Caco-2 (cell line): ENCODE measurements at regions not wholly inside any gene's neighbourhood (a gene's known extent, or its start where the extent isn't known, plus 50 kb on each side); places are given as distances from the start of the nearest gene placed in this dataset.

Source experiments
- BruUV-seq: library from RNA; stranded (reverse); fragments of 400-500 nt; replicated peaks from 2 replicates; lab custom pipeline; 2021; lab: Mats Ljungman, UMichigan
- CTCF ChIA-PET: fragments of 300-600 bp; sonication (Branson Sonifier 250); formaldehyde crosslinking; loops from one replicate; lab custom pipeline; 2022; ENCODE audit warnings: antibody characterized with exemption; lab: Charles Lee
- POLR2A ChIA-PET: fragments of 300-600 bp; sonication (Branson Sonifier 250); formaldehyde crosslinking; loops from one replicate; lab custom pipeline; 2022; ENCODE audit warnings: antibody characterized with exemption; lab: Charles Lee
- DNase-seq, 2 experiments: peaks; one replicate each; pipeline versions ENCODE4 v3.0.0 to v3.0.0-alpha.2; 2020 to 2022
- H3K27me3 ChIP-seq: replicated peaks from 2 replicates; pipeline ENCODE4 v1.6.0; 2011; ENCODE audit warnings: low read length; ENCODE audit not compliant: control insufficient read depth, insufficient read depth
- H3K36me3 ChIP-seq: 2 replicates; pipeline ENCODE4 v1.5.1; 2011; ENCODE audit warnings: low read length; ENCODE audit not compliant: control insufficient read depth, insufficient read depth
- H3K4me1 ChIP-seq: fragments of 250-450 bp; sonication (Bioruptor Pico); 2 replicates; pipeline ENCODE4 v1.5.1; 2020; ENCODE audit warnings: mild to moderate bottlenecking
- H3K4me3 ChIP-seq: 2 replicates; pipeline ENCODE4 v1.5.1; 2011; ENCODE audit warnings: low read depth, mild to moderate bottlenecking, control low read depth, low read length
- H3K9me3 ChIP-seq: fragments of 250-450 bp; sonication (Bioruptor Pico); 2 replicates; pipeline ENCODE4 v1.5.1; 2020; ENCODE audit warnings: mild to moderate bottlenecking, moderate library complexity
- H3K27ac Mint-ChIP-seq: one replicate; pipeline ENCODE4 v1.8.0; 2022; ENCODE audit warnings: mixed read lengths; ENCODE audit not compliant: unreplicated experiment
- H3K27me3 Mint-ChIP-seq: one replicate; pipeline ENCODE4 v1.8.0; 2022; ENCODE audit warnings: mixed read lengths; ENCODE audit not compliant: insufficient read depth, unreplicated experiment
- H3K36me3 Mint-ChIP-seq: one replicate; pipeline ENCODE4 v1.8.0; 2022; ENCODE audit warnings: mild to moderate bottlenecking, mixed read lengths; ENCODE audit not compliant: insufficient read depth, unreplicated experiment
- H3K4me1 Mint-ChIP-seq: one replicate; pipeline ENCODE4 v1.8.0; 2022; ENCODE audit warnings: low read depth, mixed read lengths; ENCODE audit not compliant: unreplicated experiment
- H3K4me3 Mint-ChIP-seq: one replicate; pipeline ENCODE4 v1.8.0; 2022; ENCODE audit warnings: mild to moderate bottlenecking, moderate library complexity, mixed read lengths; ENCODE audit not compliant: unreplicated experiment
- H3K9me3 Mint-ChIP-seq: one replicate; pipeline ENCODE4 v1.8.0; 2022; ENCODE audit warnings: mixed read lengths; ENCODE audit not compliant: unreplicated experiment
- intact Hi-C: fragments of 100-400 bp; cut with micrococcal nuclease; formaldehyde crosslinking; loops from one replicate; pipeline ENCODE4 v1.10.0; 2022; ENCODE audit not compliant: unreplicated experiment
- TF ChIP-seq, protein P1 (sequence below), 2 experiments: fragments of 200-600 bp in 1 of 2; IDR thresholded peaks; 1 replicate in 1 of 2; 2 replicates in 1 of 2; pipeline versions ENCODE4 v1.5.1 to v1.8.0; 2011 to 2022; ENCODE audit warnings: antibody characterized with exemption in 1 of 2, control low read depth in 1 of 2, inconsistent platforms in 1 of 2, low read depth in 1 of 2, low read length in 1 of 2, mild to moderate bottlenecking in 1 of 2, moderate library complexity in 1 of 2; ENCODE audit not compliant: insufficient read depth in 1 of 2, severe bottlenecking in 1 of 2, unreplicated experiment in 1 of 2

DNA sequence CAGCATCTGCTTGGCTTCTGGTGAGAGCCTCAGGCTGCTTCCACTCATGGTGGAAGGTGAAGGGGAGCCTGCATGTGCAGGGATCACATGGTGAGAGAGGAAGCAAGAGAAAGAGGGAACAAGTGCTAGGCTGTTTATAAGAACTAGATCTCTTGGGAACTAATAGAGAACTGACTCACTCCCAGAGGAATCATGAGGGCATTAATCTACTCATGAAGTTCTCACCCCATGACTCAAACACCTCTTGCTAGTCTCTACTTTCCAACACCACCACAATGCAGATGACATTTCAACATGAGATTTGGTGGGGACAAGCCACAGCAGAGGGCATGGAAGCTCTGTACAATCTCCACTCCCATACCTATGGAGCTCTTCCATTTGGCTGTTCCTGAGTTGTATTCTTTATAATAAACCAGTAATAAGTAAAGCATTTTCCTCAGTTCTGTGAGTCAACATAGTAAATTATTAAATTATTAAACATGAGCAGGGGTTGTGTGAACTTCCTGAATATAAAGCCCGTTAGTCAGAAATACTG lies 524.1 kb upstream of the NRSN1 start:
- H3K36me3 ChIP-seq = no peaks in the 10 kb centered on the region
- POLR2A ChIA-PET = no interaction called here
- TF ChIP-seq, protein P1, sequence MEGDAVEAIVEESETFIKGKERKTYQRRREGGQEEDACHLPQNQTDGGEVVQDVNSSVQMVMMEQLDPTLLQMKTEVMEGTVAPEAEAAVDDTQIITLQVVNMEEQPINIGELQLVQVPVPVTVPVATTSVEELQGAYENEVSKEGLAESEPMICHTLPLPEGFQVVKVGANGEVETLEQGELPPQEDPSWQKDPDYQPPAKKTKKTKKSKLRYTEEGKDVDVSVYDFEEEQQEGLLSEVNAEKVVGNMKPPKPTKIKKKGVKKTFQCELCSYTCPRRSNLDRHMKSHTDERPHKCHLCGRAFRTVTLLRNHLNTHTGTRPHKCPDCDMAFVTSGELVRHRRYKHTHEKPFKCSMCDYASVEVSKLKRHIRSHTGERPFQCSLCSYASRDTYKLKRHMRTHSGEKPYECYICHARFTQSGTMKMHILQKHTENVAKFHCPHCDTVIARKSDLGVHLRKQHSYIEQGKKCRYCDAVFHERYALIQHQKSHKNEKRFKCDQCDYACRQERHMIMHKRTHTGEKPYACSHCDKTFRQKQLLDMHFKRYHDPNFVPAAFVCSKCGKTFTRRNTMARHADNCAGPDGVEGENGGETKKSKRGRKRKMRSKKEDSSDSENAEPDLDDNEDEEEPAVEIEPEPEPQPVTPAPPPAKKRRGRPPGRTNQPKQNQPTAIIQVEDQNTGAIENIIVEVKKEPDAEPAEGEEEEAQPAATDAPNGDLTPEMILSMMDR (IDR thresholded peaks at IDR 0.05; ENCODE audit: insufficient read depth in 1 of 2, low read depth in 1 of 2, low read length in 1 of 2, severe bottlenecking in 1 of 2, unreplicated experiment in 1 of 2) = no peak
- Mint-ChIP-seq H3K27ac (no peak overlapping the region), H3K4me3 (no peak overlapping the region), H3K4me1 (no peaks in the 10 kb centered on the region), H3K27me3 (peaks cover 5% of the 10 kb centered on the region), H3K36me3 (no peaks in the 10 kb centered on the region), H3K9me3 (no peaks in the 10 kb centered on the region)
- no peaks in the 10 kb centered on the region for H3K27me3 ChIP-seq
- no TSS peak for BruUV-seq
- DNase-seq = no peak
- intact Hi-C loops = no loop called here
- no peaks in the 10 kb centered on the region for H3K4me1 ChIP-seq
- no peak overlapping the region for H3K4me3 ChIP-seq
- CTCF ChIA-PET = no interaction called here
- H3K9me3 ChIP-seq = no peaks in the 10 kb centered on the region

DNA sequence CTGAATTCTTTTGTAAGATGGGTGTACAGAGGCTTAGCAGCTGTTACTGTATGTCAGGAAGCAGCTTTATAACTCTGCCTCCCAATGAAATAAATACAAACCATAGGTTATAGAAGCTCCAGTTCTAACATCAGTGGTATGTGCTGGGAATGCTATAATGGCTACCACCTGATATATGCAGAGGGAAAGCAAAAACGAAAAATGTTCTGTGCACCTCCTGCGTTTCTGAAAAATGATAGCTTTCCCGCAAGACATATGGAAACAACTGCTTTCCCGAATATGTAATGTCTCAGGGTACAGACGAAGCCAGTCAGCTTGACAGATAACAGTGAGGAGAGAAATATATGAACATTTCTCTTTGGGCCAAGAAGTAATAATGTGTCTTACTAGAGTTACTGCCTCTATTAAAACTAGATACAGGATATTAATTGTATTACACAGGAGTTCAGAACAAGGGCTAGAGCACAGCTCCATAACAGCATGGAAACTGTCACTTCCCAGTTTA lies 517.0 kb upstream of the NRSN1 start:
- ChIA-PET POLR2A (no interaction called here), CTCF (no interaction called here)
- H3K36me3 Mint-ChIP-seq = no peaks in the 10 kb centered on the region
- no peaks in the 10 kb centered on the region for H3K4me1 ChIP-seq
- H3K27ac Mint-ChIP-seq = no peak overlapping the region
- no peak for DNase-seq
- H3K4me1 Mint-ChIP-seq = no peaks in the 10 kb centered on the region
- H3K27me3 ChIP-seq = no peaks in the 10 kb centered on the region; the same call in 1 of the 2 replicates
- intact Hi-C loops = no loop called here
- H3K9me3 ChIP-seq = no peaks in the 10 kb centered on the region
- no peaks in the 10 kb centered on the region for H3K36me3 ChIP-seq
- peaks cover 3% of the 10 kb centered on the region for H3K27me3 Mint-ChIP-seq
- TF ChIP-seq, protein P1 (IDR thresholded peaks at IDR 0.05; ENCODE audit: insufficient read depth in 1 of 2, low read depth in 1 of 2, low read length in 1 of 2, severe bottlenecking in 1 of 2, unreplicated experiment in 1 of 2) = no peak
- H3K4me3 Mint-ChIP-seq = no peak overlapping the region
- no TSS peak for BruUV-seq
- H3K4me3 ChIP-seq = no peak overlapping the region
- H3K9me3 Mint-ChIP-seq = no peaks in the 10 kb centered on the region

- no peaks in the 10 kb centered on the region for H3K9me3 ChIP-seq
- no peaks in the 10 kb centered on the region for H3K36me3 Mint-ChIP-seq
- no peaks in the 10 kb centered on the region for H3K36me3 ChIP-seq
- ChIA-PET CTCF (no interaction called here), POLR2A (no interaction called here)
- no peak for DNase-seq
- intact Hi-C loops = no loop called here
- no peaks in the 10 kb centered on the region; the same call in 1 of the 2 replicates for H3K27me3 ChIP-seq
- no peak overlapping the region for H3K27ac Mint-ChIP-seq
- H3K4me1 Mint-ChIP-seq = no peaks in the 10 kb centered on the region
- peaks cover 3% of the 10 kb centered on the region for H3K27me3 Mint-ChIP-seq
- no peaks in the 10 kb centered on the region for H3K9me3 Mint-ChIP-seq
- H3K4me3 Mint-ChIP-seq = no peak overlapping the region
- no peak overlapping the region for H3K4me3 ChIP-seq
- TF ChIP-seq, protein P1 (IDR thresholded peaks at IDR 0.05; ENCODE audit: insufficient read depth in 1 of 2, low read depth in 1 of 2, low read length in 1 of 2, severe bottlenecking in 1 of 2, unreplicated experiment in 1 of 2) = no peak
- no peaks in the 10 kb centered on the region for H3K4me1 ChIP-seq
- no TSS peak for BruUV-seq
Observed at GRCh38 chr6:23611776-23612381, 514.1 kb upstream of the NRSN1 start.
